NB4 (cell line): ENCODE measurements at regions not wholly inside any gene's neighbourhood (a gene's known extent, or its start where the extent isn't known, plus 50 kb on each side); places are given as distances from the start of the nearest gene placed in this dataset.

Experiments used
- DNase-seq: peaks from one replicate; pipeline ENCODE4 v3.0.0; 2010; ENCODE audit warnings: low read depth
- H3K4me3 ChIP-seq: one replicate; pipeline ENCODE4 v1.5.1; 2011; ENCODE audit warnings: mild to moderate bottlenecking, low read depth, low read length, moderate library complexity
- MYC ChIP-seq: IDR thresholded peaks from 2 replicates; pipeline ENCODE4 v1.6.1; 2011; ENCODE audit warnings: low read depth, low read length
- POLR2A ChIP-seq: IDR thresholded peaks from 2 replicates; pipeline ENCODE4 v1.6.1; 2011; ENCODE audit warnings: mild to moderate bottlenecking; ENCODE audit not compliant: insufficient read length; ENCODE audit errors: extremely low read depth
- TF ChIP-seq, protein P1 (sequence below): IDR thresholded peaks from one replicate; pipeline ENCODE4 v1.5.1; 2012; ENCODE audit warnings: low read depth, low read length
- TF ChIP-seq, protein P2 (sequence below): IDR thresholded peaks from 2 replicates; pipeline ENCODE4 v1.6.1; 2011; ENCODE audit warnings: low read depth, low read length

DNA sequence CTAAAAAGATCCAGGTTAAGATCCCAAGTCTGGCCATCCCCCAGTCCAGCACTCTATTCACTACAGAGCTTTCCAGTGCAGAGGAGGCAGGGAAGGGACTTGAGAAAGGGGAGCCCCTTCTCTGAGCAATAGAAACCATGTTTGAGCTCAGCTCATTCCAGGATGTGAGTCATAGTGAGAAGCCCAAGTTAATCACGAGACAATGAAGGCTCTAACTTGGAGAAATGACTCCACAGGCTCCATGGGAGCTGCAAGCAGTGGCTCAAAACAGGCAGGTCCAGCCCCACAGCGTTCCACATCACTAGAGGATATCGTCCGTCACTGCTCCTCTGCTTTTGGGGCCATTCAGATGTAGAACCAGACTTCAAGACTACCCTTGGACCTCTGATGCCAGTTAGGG is 59.1 kb downstream of the CAMK2N1 start:
- DNase-seq, result peak; percentile 14
- no peak overlapping the region for H3K4me3 ChIP-seq
- TF ChIP-seq, protein P1, sequence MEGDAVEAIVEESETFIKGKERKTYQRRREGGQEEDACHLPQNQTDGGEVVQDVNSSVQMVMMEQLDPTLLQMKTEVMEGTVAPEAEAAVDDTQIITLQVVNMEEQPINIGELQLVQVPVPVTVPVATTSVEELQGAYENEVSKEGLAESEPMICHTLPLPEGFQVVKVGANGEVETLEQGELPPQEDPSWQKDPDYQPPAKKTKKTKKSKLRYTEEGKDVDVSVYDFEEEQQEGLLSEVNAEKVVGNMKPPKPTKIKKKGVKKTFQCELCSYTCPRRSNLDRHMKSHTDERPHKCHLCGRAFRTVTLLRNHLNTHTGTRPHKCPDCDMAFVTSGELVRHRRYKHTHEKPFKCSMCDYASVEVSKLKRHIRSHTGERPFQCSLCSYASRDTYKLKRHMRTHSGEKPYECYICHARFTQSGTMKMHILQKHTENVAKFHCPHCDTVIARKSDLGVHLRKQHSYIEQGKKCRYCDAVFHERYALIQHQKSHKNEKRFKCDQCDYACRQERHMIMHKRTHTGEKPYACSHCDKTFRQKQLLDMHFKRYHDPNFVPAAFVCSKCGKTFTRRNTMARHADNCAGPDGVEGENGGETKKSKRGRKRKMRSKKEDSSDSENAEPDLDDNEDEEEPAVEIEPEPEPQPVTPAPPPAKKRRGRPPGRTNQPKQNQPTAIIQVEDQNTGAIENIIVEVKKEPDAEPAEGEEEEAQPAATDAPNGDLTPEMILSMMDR, result no peak
- TF ChIP-seq MYC, result no peak
- no peak for TF ChIP-seq POLR2A
- TF ChIP-seq, protein P2, sequence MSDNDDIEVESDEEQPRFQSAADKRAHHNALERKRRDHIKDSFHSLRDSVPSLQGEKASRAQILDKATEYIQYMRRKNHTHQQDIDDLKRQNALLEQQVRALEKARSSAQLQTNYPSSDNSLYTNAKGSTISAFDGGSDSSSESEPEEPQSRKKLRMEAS, result no peak

DNA sequence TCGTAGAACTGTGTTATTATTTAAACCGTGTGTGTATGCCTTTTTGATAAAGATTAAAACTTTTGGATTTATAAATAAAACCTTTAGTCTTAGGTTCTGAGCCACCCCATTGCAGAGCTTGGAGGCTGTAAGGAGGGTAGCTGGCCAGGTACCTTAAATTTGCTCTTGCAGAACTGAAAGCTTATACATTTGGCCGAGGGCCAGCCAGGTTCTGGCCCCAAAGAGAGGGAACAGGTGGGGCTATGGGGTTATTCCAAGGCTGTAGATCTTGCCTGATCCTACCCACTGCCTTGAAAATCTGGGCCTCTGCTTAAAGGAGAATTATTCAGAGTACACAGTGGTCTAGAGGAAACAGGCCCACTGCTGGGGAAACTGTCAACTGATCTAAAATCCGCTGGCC is 59.6 kb downstream of the CAMK2N1 start:
- H3K4me3 ChIP-seq, result no peak overlapping the region

DNA sequence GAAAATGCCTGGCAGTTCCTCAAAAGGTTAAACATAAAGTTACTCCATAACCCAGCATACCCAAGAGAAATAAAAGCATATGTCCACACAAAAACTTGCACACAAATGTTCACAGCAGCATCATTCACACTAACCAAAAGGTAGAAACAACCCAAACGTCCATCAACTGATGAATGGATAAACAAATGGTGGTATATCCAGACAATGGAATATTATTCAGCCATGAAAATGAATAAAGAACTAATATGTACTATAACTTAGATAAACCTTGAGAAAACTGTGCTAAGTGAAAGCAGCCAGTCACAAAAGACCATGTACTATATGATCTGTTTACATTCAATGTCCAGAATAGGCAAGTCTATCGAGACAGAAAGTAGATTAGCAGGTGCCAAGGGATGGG is 60.4 kb downstream of the CAMK2N1 start:
- TF ChIP-seq, protein P1, result no peak
- TF ChIP-seq, protein P2, result no peak
- no peak for TF ChIP-seq POLR2A
- DNase-seq, result no peak
- H3K4me3 ChIP-seq, result no peak overlapping the region

More for the DNA sequence above, 59.6 kb downstream of the CAMK2N1 start:
- no peak for DNase-seq
- TF ChIP-seq MYC (no peak), POLR2A (no peak)
- TF ChIP-seq, protein P2, result no peak
- TF ChIP-seq, protein P1, result no peak

DNA sequence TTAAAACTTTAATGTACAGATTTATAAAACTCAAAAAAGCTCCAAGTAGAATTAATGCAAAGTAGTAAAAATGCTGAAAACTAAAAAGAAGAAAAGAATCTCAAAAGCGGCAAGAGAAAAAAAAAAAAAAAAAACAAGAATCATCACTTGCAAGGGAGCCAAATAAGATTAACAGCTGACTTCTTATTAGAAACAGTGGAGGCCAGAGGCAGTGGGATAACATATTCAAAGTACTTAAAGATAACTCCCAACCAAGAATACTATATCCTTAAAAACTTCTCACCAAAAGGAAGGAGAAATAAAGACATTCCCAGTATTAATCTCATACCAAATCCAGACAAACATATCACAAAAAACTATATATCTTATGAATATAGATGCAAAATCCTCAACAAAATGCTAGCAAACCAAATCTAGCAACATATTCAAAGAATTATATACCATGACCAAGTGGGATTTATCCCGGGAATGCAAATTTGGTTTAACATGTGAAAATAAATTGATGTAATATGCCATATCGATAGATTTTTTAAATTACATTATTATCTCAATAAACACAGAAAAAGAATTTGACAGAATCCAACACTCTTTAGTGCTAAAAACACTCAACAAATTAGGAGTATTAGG is 62.7 kb downstream of the CAMK2N1 start:
- no peak overlapping the region for H3K4me3 ChIP-seq
- TF ChIP-seq, protein P2, result no peak
- TF ChIP-seq POLR2A (no peak), MYC (no peak)
- TF ChIP-seq, protein P1, result no peak
- DNase-seq, result no peak

DNA sequence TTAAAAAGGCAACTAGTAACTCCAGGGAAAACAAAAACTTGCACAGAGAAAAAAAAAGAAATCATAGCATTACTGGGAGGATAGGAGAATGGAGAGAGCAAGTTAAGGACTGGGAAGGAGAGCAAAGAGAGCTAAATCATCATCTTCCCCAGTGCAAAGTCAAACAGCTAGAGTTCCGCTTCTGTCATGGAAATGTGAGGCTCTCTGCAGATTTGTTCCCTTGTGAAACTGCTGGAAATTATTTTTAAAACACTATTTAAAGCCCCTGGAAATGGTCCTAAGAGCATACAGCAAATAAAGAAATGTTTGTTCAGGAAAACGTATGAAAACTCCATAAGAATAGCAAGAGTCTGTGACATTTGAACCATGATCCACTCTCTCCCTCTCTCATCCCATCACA is 64.6 kb downstream of the CAMK2N1 start:
- H3K4me3 ChIP-seq, result no peak overlapping the region
- TF ChIP-seq, protein P2, result no peak
- no peak for TF ChIP-seq MYC
- TF ChIP-seq, protein P1, result no peak
- TF ChIP-seq POLR2A, result no peak
- no peak for DNase-seq

DNA sequence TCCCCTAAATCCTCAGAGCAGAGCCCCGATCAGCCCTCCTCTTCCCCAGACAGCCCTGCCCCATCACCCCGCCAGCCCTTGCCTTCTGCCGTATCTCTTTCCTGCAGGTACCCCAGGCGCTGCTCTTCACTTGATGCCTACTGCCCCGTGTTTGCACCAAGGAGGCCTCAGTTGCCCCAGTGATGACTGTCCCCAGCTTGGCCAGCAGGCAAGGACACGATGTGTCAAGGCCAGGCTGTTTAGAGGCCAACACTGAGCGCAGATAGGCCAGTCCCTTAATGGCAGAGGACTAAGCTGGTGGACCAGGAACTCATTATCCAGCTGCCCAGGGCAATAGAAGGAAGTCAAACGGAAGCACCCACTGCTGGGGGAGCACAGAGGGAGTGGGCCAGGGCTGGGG is 68.4 kb downstream of the CAMK2N1 start:
- TF ChIP-seq POLR2A (no peak), MYC (no peak)
- TF ChIP-seq, protein P1, result no peak
- TF ChIP-seq, protein P2, result no peak
- no peak overlapping the region for H3K4me3 ChIP-seq
- DNase-seq, result no peak
